Ovary (tissue), 3 donors: ENCODE measurements at regions not wholly inside any gene's neighbourhood (a gene's known extent, or its start where the extent isn't known, plus 50 kb on each side); places are given as distances from the start of the nearest gene placed in this dataset.

Experiments
- EP300 ChIP-seq: sonication (generic); formaldehyde crosslinking; IDR thresholded peaks from one replicate; pipeline ENCODE4 v1.6.1; 2017; ENCODE audit warnings: antibody characterized with exemption
- POLR2A ChIP-seq: fragments of 450-650 bp; IDR thresholded peaks from one replicate; pipeline ENCODE4 v1.6.1; 2017; ENCODE audit warnings: antibody characterized with exemption, mild to moderate bottlenecking, moderate library complexity
- TF ChIP-seq, protein P1 (sequence below), 3 donors: fragments of 450-650 bp in 2 of 3; fragments of 200-600 bp in 1 of 3; IDR thresholded peaks; one replicate each; pipeline versions ENCODE4 v1.5.1 to v1.8.0; 2016 to 2022; ENCODE audit warnings: antibody characterized with exemption in 3 of 3, mild to moderate bottlenecking in 1 of 3
- donor health status: DM: no; HTN: no; CAD: no.

DNA sequence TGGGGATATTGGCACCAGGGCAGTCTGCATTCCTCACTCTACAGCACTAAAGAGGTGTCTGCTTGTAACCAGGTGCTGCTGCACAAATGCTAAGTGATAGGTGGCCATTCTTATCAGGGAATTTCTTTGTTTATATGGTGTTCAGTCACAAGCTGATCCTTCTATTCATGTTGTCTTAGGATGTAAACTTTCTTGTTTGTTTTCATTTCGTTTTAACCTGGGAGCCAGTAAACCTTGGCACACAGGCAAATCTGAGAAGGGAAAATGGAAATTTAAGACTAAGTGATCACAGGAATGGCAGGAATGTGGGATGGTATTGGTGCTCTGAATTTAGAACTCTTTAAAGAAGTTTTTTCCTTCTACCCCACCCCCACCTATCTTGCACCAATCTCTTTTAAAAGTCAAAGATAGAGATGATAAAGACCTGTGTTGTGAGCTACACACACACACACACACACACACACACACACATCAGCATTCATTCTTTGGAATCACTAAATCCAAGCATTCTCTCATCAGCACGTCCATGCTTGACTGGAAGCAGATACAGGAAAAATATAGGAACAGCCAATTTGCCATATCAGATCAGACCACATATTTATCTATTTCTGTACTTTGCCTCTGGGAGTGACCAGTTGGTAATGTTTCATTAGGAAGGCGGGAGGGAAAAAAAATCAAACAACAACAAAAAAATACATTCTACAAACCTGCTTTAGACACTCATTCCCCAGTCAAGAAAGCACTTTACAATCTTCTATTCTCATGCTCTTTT is 451.4 kb upstream of the ADGRL2 start:
- TF ChIP-seq, protein P1, sequence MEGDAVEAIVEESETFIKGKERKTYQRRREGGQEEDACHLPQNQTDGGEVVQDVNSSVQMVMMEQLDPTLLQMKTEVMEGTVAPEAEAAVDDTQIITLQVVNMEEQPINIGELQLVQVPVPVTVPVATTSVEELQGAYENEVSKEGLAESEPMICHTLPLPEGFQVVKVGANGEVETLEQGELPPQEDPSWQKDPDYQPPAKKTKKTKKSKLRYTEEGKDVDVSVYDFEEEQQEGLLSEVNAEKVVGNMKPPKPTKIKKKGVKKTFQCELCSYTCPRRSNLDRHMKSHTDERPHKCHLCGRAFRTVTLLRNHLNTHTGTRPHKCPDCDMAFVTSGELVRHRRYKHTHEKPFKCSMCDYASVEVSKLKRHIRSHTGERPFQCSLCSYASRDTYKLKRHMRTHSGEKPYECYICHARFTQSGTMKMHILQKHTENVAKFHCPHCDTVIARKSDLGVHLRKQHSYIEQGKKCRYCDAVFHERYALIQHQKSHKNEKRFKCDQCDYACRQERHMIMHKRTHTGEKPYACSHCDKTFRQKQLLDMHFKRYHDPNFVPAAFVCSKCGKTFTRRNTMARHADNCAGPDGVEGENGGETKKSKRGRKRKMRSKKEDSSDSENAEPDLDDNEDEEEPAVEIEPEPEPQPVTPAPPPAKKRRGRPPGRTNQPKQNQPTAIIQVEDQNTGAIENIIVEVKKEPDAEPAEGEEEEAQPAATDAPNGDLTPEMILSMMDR (IDR thresholded peaks at IDR 0.05): no peak
- TF ChIP-seq POLR2A (no peak), EP300 (no peak)
